LNCaP clone FGC (cell line): ENCODE measurements at regions not wholly inside any gene's neighbourhood (a gene's known extent, or its start where the extent isn't known, plus 50 kb on each side); places are given as distances from the start of the nearest gene placed in this dataset.

Source experiments
- DNase-seq: peaks from one replicate; pipeline ENCODE4 v3.0.0-alpha.2; 2011; ENCODE audit warnings: low read depth
- H3K4me3 ChIP-seq: 2 replicates; pipeline ENCODE4 v1.5.1; 2011; ENCODE audit warnings: mild to moderate bottlenecking, low read depth, low read length, control low read depth
- CTCF ChIP-seq: IDR thresholded peaks from 2 replicates; pipeline ENCODE4 v1.5.1; 2012; ENCODE audit warnings: mild to moderate bottlenecking; ENCODE audit not compliant: control insufficient read depth, insufficient read depth; ENCODE audit errors: extremely low read depth

GRCh38 chr9:118457171-118458000, 753.2 kb downstream of the TLR4 start:
- H3K4me3 ChIP-seq = no peak overlapping the region
- TF ChIP-seq CTCF = no peak
- no peak for DNase-seq

- no peak overlapping the region for H3K4me3 ChIP-seq
- no peak for TF ChIP-seq CTCF
- DNase-seq = no peak
Observed at GRCh38 chr9:118459913-118460312, 755.7 kb downstream of the TLR4 start.

GRCh38 chr9:118463419-118463818, 759.2 kb downstream of the TLR4 start:
- DNase-seq = no peak
- no peak for TF ChIP-seq CTCF
- H3K4me3 ChIP-seq = no peak overlapping the region

GRCh38 chr9:118473521-118473920, 769.3 kb downstream of the TLR4 start:
- no peak for DNase-seq
- H3K4me3 ChIP-seq = no peak overlapping the region
- TF ChIP-seq CTCF = no peak

GRCh38 chr9:118478752-118479151, 774.5 kb downstream of the TLR4 start:
- H3K4me3 ChIP-seq = no peak overlapping the region
- TF ChIP-seq CTCF = no peak
- DNase-seq = no peak

- no peak for DNase-seq
- TF ChIP-seq CTCF = no peak
- no peak overlapping the region for H3K4me3 ChIP-seq
Observed at GRCh38 chr9:118482306-118482705, 778.1 kb downstream of the TLR4 start.

- no peak for DNase-seq
- no peak overlapping the region for H3K4me3 ChIP-seq
- no peak for TF ChIP-seq CTCF
Observed at GRCh38 chr9:118483677-118484076, 779.5 kb downstream of the TLR4 start.
